ENCODE measurements at regions not wholly inside any gene's neighbourhood (a gene's known extent, or its start where the extent isn't known, plus 50 kb on each side); places are given as distances from the start of the nearest gene placed in this dataset.
A peak's percentile ranks its signal among the peaks of the same experiment; 100 is the strongest.
"Not testable (repeated sequence)": the region's sequence is repeated elsewhere in the genome, so short reads cannot be mapped to it uniquely, and the experiment has no call there.

DNA sequence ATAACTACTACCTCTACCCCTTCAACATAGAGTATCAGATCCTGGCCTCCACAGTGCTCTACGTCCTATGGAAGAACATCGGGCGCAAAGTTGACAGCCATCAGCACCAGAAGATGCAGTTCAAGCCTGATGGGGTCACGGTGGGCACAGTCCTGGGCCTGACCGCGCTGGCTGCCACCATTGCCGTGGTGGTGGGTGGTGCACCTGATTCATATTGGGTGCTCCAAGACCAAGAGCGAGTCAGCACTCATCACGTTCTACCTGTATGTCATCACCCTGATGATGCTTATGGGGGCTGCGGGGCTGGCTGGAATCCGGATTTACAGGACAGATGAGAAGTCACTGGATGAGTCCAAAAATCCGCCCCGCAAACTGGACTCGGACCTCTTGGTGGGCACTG, 846.4 kb downstream of the RPIA start:
- not testable (repeated sequence) for DNase-seq (ENCODE audit: low spot score)

DNA sequence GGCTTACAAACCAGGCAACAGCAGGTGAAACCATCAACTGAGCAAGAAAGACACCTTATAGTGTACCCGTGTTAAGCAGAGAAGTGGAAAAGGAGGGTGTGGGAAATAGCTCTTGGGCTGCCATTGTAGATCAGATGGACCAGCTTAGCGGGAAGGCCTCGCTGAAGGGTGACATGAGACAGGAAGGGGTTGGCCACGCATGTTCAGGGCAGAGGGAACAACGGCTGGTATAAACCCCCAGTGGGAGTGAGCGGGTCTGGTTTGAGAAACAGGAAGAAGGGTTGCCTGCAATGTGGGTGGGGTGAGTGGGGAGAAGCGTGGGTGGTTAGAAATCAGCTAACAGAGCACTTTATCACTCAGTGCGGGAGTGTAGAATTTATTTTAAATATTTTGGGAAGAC, 852.6 kb downstream of the RPIA start:
- DNase-seq (ENCODE audit: low spot score): not testable (repeated sequence)

DNA sequence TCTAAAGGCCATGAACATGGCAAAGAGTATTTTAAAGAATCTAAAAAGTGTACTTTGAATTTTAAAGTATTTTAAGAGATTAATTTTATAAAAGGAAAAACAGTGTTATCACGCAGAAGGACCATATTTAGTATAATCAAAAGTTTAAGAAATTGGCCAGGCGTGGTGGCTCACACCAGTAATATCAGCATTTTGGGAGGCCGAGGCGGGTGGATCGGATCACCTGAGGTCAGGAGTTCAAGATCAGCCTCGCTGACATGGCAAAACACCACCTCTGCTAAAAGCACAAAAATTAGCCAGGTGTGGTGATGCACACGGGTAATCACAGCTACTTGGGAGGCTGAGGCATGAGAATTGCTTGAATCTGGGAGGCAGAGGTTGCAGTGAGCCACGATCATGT, 887.7 kb downstream of the RPIA start:
- not testable (repeated sequence) for DNase-seq (ENCODE audit: low spot score)

DNA sequence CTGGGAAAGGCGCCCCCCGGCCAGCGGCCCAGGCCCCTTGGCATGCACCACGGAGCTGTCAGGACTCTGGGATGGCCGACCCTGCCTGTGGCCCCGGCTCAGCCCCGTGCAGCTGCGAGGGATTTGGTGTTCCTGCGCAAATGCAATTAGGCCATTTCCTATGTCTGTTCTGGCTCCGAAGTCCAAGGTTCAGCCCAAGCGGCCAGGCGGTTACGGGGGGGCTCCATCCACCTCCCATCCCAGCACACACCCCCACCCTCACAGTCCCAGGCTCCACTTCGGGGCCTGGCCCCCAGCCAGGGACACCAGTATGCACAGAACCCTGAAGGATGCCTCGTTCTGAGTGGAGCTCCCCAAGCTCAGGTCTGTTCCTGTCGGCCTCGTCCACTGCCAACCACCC, 891.3 kb downstream of the RPIA start:
- peak; percentile 3 for DNase-seq (ENCODE audit: low spot score)

DNA sequence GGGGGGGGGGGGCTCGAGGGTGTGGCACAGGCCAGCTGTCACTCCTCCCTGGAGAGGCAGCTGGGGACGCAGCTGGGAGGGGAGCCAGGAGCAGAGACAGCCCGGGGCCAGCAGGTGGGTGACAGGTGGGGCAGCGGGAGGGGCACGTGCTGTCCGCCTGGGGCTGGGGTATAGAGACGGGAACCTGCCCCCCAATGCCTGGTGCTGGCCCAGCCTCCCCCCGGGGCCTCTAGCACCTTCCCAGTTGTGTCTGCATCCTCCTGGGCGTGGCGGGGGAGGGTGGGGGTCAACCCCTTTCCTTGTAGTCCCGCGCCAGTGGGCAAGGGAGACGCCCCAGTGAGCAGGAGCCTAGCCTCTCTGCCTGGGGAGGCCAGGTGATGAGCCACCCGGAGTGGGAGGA, 892.6 kb downstream of the RPIA start:
- DNase-seq (ENCODE audit: low spot score): not testable (repeated sequence)

DNA sequence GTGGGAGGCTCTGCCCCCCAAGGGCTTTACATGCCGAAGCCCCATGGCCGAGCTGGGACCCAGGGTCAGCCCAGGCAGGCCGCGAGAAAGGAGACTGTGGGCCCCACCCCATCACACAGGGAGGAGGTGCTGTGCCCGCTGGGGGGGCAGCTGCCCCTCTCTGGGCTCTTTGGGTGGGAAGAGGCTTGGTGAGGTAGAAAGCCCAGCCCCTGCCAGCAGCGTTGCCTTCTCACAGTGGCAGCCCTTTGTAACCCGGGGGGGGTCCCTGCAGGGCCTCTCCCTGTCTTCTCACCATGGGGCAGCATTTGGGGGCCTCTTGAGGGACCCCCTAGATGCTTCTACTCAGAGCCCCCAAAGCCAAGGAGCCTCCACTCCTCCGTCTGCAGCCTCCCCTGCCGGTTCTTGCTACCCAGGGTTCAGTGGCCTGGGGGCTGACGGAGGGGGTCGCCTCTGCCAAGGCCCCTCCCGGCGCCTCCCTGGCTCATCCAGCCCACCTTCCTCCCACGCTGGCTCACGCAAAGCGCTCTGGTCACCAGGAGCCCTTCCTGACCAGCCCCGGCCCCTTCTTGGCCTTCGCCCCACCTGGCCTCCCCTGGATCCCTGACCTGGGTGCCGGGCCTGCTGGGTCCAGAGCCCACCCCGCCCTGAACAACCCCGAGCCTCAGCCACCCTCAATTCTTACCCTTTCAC, 893.5 kb downstream of the RPIA start:
- DNase-seq (ENCODE audit: low spot score): not testable (repeated sequence)

DNA sequence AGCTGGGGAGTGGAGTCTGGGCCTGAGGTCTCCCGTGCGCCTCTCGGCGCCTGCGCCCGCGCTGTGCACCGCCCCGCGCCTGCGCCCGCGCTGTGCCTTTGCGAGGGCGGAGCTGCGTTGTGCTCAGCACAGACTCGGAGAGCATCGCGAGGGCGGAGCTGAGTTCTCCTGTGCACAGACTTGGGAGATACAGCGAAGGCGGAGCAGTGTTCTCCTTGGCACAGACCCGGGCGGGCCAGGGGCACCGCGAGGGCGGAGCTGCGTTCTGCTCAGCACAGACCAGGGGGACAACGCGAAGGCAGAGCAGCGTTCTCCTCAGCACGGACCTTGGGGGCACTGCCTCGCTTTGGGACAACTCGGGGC, 894.1 kb downstream of the RPIA start:
- peak; percentile 16 for DNase-seq (ENCODE audit: low spot score)

DNA sequence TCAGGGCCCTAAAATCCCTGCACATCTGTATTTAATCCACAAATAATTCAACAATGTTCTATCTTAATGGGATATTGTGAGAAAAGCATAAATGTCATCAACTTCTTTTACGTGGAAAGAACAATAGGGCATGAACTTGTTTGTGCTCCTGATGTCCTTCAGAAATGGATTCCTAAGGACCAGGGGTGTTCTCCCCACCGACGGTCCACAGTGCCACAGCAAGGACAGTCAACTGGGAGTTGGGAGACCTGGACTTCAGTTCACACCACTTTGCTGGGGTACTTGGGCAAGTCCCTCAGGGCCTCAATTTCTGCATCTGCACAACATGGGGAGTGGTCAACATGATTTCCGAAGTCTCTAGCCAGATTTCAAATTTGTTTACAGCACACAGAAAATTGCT, 908.4 kb downstream of the RPIA start:
- DNase-seq (ENCODE audit: low spot score): not testable (repeated sequence)

DNA sequence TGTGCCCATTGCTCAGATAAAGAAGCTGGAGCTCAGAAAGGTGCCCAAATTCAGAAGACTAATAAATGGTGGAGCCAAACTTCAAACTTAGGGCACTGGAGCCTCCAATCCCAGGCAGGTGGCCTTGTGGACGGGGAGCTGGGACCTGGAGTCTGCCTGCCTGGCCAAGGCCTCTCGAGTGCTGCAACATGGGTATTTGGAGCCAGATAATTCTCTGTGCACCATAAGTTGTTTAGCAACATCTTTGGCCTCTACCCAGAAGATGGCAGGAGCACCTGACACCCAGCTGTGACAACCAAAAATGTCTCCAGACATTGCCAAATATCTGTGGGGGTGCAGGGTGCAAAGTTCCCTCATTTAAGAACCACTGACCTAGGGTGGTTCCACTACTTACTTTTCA, 915.0 kb downstream of the RPIA start:
- DNase-seq (ENCODE audit: low spot score): not testable (repeated sequence)

DNA sequence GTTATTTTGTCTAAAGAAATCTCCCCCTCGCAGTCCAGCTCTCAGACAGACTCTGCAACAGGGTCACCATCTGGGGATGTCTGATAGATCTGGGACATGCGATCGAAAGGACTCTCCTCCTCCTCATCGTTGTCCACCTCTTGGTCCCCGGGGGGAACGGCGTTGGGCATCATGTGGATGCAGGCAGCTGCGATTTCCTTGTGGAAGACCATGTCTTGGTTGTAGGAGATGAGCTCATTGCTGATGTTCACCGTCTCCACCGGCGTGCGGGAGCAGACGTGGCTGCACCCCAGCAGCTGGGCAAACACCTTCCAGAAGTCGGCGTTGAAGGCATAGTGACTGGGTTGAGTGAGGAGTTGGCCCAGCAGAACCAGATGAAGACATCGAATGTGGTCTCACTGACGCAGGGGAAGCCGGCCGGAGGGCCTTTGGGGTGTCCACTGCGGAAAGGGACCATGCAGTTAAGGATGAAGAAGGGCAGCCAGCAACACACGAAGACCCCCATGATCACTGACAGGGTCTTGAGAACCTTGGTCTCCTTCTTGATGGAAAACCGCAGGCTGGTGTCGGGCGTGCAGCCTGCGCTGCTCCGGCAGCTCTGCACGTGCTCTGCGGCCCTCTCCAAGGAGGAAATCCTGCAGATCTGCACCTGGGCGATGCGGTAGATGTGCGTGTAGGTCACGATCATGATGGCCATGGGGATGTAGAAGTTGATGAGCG, 918.9 kb downstream of the RPIA start:
- not testable (repeated sequence) for DNase-seq (ENCODE audit: low spot score)

DNA sequence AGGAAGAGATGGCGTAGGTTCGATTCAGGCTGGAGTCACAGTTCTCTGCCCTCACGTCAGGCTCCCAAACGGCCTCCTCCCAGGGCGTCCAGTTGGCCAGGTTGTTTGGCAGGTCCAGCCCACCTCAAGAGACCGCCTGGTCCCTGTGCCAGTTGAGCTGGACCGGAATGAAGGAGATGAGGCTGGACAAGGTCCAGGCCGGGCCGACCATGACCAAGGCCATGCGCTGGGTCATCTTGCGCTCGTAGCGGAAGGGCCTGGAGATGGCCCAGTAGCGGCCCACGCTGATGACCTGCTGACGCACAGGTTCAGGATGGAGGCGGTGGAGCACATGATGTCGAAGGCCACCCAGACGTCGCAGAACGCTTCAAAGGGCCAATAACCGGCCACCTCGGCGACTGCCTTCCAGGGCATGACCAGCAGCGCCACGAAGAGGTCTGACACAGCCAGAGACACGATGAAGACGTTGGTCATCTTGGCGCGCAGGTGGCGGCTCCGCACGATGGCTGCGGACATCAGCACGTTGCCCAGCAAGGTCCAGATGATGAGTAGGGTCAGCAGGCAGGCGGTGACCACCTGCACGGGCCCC, 919.5 kb downstream of the RPIA start:
- DNase-seq (ENCODE audit: low spot score): not testable (repeated sequence)

DNA sequence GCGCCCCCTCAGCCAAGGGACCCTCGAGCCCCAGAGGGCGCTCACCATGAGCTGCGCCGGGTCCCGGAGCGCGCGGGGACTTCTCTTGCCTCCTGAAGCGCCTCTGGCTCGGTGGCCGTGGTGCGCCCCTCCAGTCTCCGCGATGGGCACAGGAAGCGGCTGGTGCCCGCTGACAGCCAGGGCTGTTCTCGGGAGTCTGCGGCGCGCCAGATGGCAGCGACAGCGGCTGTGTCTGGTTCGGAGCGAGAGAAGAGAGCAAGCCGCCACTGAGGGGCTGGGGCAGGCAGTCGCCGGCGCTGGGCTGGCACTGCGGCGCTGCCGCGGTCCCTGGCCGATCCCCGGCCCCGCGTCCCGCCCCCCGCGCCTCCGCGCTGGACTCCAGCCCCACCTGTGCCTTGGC, 920.2 kb downstream of the RPIA start:
- DNase-seq (ENCODE audit: low spot score): not testable (repeated sequence)

DNA sequence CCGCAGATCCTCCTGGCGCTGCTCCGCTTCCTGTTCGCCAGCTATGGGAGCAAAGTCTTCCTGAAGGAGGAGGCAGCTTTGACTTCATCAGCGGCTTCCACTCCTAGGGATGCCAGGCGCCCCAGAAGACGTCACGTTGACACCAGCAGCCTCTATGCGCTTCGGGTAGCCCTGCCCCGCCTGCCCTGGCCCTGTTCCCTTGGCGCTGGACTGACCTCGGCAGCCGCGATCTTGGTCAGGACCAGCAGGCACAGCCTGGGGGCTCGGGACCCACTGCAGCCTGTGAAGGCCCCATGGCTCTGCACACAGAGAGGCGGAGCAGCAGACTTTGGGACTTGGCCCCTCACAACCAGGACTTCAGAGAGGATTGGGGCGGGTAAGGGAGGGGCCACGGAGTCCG, 957.8 kb downstream of the RPIA start:
- DNase-seq (ENCODE audit: low spot score): not testable (repeated sequence)

DNA sequence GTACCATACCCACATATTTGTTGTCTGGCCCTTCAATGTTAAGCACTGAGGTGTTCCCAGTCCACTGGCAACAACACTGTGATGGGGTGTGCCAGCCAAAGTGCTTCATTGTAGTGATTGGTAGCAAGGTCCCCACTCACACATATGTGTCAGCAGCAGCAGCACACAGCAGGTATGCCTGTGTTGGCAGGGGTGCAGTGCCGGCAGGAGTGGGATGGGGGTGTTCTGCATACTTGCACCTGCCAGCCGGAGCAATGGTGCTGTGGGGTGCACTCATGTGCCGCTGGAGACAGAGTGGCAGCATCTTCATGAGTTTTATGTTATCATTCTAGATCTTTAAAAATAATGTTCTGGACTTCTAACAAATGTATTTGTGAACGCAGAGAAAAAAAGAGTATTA, 987.8 kb downstream of the RPIA start:
- not testable (repeated sequence) for DNase-seq (ENCODE audit: low spot score)
